ENCODE measurements at regions not wholly inside any gene's neighbourhood (a gene's known extent, or its start where the extent isn't known, plus 50 kb on each side); places are given as distances from the start of the nearest gene placed in this dataset.

DNA sequence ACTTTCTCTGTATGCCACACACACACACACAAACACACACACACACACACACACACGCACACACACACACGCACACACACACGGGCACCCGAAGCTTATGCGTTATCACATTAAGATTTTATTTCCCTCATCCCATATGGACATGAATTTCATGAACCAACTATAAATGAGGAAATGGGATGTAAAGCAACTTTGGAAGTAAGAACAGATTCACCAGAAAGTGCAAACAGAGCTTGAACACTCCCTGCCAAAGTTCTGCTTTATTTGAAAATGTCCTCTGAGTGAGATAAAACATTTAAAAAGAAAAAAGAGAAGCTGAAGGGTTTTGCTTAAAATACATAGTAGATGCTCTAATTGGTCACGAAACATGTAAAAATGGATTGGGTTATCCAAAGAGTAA is 90.4 kb upstream of the OTX2 start:
- TF ChIP-seq EZH2 (IDR thresholded peaks at IDR 0.05): no peak
- TF ChIP-seq CTCF (IDR thresholded peaks at IDR 0.05): no peak

Data from neural progenitor cell (in vitro differentiated cells).